ENCODE measurements at regions not wholly inside any gene's neighbourhood (a gene's known extent, or its start where the extent isn't known, plus 50 kb on each side); places are given as distances from the start of the nearest gene placed in this dataset.

- H2AK9ac ChIP-seq (replicated peaks; ENCODE audit: low read depth, low read length, poor library complexity): no peak overlapping the region
- no peak overlapping the region for H2BK20ac ChIP-seq (ENCODE audit: low read depth, low read length)
- no peaks in the 10 kb centered on the region for H3K79me1 ChIP-seq (ENCODE audit: low read depth in 1 of 2, low read length in 2 of 2)
- H2BK5ac ChIP-seq (ENCODE audit: low read depth, low read length, poor library complexity, severe bottlenecking): no peak overlapping the region
- no peaks in the 10 kb centered on the region for H3K36me3 ChIP-seq (ENCODE audit: control insufficient read depth, insufficient read depth, low read length)
- H3K4me1 ChIP-seq (ENCODE audit: control insufficient read depth, insufficient read depth, low read length): no peaks in the 10 kb centered on the region
- dilution Hi-C loops (cut with HindIII; ENCODE audit: low sequenced_read_pairs, unreplicated experiment): no loop called here
- no peak overlapping the region for H3K4me3 ChIP-seq (ENCODE audit: insufficient read depth, low read depth, low read length)
- H3K9me1 ChIP-seq (ENCODE audit: insufficient read depth, low read length): no peaks in the 10 kb centered on the region
- H3K9me3 ChIP-seq (ENCODE audit: control insufficient read depth, insufficient read depth, low read length): peaks cover 40% of the 10 kb centered on the region
- CTCF ChIA-PET: no interaction called here
- intact Hi-C loops (cut with micrococcal nuclease): no loop called here
- no peak overlapping the region for H3K9ac ChIP-seq (ENCODE audit: low read depth, low read length)
- POLR2A ChIA-PET (ENCODE audit: unreplicated experiment): no interaction called here
- ATAC-seq (ENCODE audit: low read depth) (no peak), DNase-seq (no peak)
- no peak overlapping the region for H4K91ac ChIP-seq (ENCODE audit: insufficient read depth, low read depth, low read length)
- no peak overlapping the region for H3K27ac ChIP-seq (ENCODE audit: insufficient read depth, low read length)
- in situ Hi-C loops (cut with MboI; ENCODE audit: low sequenced_read_pairs): no loop called here
- no peak overlapping the region for H3K4me2 ChIP-seq (ENCODE audit: low read depth, low read length)
- no peak overlapping the region for H2AFZ ChIP-seq (replicated peaks; ENCODE audit: low read length, poor library complexity)
- H3K18ac ChIP-seq (ENCODE audit: low read depth, low read length): no peak overlapping the region
- H2BK120ac ChIP-seq (ENCODE audit: low read depth, low read length): no peak overlapping the region
- H2AK5ac ChIP-seq (ENCODE audit: low read depth, low read length): no peak overlapping the region
- no peaks in the 10 kb centered on the region for H4K20me1 ChIP-seq (ENCODE audit: insufficient read depth, low read length)
- H3K4ac ChIP-seq (ENCODE audit: low read depth, low read length): no peak overlapping the region
- H3K27me3 ChIP-seq (ENCODE audit: control insufficient read depth, insufficient read depth, low read length): no peaks in the 10 kb centered on the region
- no peak overlapping the region for H4K8ac ChIP-seq (ENCODE audit: low read depth in 2 of 2, low read length in 2 of 2)
- TF ChIP-seq POLR2A (IDR thresholded peaks at IDR 0.05; ENCODE audit: low read depth, low read length) (no peak), USF2 (IDR thresholded peaks at IDR 0.05; ENCODE audit: low read depth, low read length) (no peak), RFX5 (IDR thresholded peaks at IDR 0.05; ENCODE audit: low read depth, low read length) (no peak), NFE2L2 (IDR thresholded peaks at IDR 0.05; ENCODE audit: low read depth, low read length) (no peak), MAFK (IDR thresholded peaks at IDR 0.05; ENCODE audit: low read depth, low read length) (no peak), BHLHE40 (IDR thresholded peaks at IDR 0.05; ENCODE audit: low read depth, low read length) (no peak), RCOR1 (IDR thresholded peaks at IDR 0.05; ENCODE audit: insufficient replicate concordance, low read length) (no peak), MAZ (IDR thresholded peaks at IDR 0.05; ENCODE audit: borderline replicate concordance, low read depth, low read length) (no peak), RAD21 (IDR thresholded peaks at IDR 0.05; ENCODE audit: low read length) (no peak), SMC3 (IDR thresholded peaks at IDR 0.05; ENCODE audit: low read depth, low read length) (no peak), FOS (IDR thresholded peaks at IDR 0.05; ENCODE audit: low read depth, low read length) (no peak), CEBPB (IDR thresholded peaks at IDR 0.05; ENCODE audit: low read depth, low read length) (no peak), ELK1 (IDR thresholded peaks at IDR 0.05; ENCODE audit: borderline replicate concordance, low read depth, low read length) (no peak), MXI1 (IDR thresholded peaks at IDR 0.05; ENCODE audit: borderline replicate concordance, low read depth, low read length) (no peak), CHD1 (IDR thresholded peaks at IDR 0.05; ENCODE audit: low read depth, low read length) (no peak)
- TF ChIP-seq, protein P1, sequence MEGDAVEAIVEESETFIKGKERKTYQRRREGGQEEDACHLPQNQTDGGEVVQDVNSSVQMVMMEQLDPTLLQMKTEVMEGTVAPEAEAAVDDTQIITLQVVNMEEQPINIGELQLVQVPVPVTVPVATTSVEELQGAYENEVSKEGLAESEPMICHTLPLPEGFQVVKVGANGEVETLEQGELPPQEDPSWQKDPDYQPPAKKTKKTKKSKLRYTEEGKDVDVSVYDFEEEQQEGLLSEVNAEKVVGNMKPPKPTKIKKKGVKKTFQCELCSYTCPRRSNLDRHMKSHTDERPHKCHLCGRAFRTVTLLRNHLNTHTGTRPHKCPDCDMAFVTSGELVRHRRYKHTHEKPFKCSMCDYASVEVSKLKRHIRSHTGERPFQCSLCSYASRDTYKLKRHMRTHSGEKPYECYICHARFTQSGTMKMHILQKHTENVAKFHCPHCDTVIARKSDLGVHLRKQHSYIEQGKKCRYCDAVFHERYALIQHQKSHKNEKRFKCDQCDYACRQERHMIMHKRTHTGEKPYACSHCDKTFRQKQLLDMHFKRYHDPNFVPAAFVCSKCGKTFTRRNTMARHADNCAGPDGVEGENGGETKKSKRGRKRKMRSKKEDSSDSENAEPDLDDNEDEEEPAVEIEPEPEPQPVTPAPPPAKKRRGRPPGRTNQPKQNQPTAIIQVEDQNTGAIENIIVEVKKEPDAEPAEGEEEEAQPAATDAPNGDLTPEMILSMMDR (conservative IDR thresholded peaks at IDR 0.05; ENCODE audit: low read depth, low read length): no peak
- no peak overlapping the region for H2BK15ac ChIP-seq (ENCODE audit: low read depth, low read length)
- H4K5ac ChIP-seq (ENCODE audit: low read depth, low read length): no peak overlapping the region
- no peak overlapping the region for H3K23ac ChIP-seq (ENCODE audit: low read depth, low read length)
- BruUV-seq (replicated peaks): no TSS peak
- no peak overlapping the region for H3K56ac ChIP-seq (ENCODE audit: extremely low read depth, insufficient read depth, low read length)
- H3K14ac ChIP-seq (replicated peaks; ENCODE audit: low read depth, low read length): no peak overlapping the region
- 40% methylated on average over 1 of the region's 2 CpGs; no CpG with 5 or more reads in 1 of the 2 experiments for WGBS, 2 experiments (ENCODE audit: extremely low coverage in 2 of 2, insufficient read length in 1 of 2)
Observed at GRCh38 chr14:98819867-98820206, 452.2 kb downstream of the BCL11B start.

Measured in IMR-90 (cell line).